ENCODE measurements at regions not wholly inside any gene's neighbourhood (a gene's known extent, or its start where the extent isn't known, plus 50 kb on each side); places are given as distances from the start of the nearest gene placed in this dataset.

DNA sequence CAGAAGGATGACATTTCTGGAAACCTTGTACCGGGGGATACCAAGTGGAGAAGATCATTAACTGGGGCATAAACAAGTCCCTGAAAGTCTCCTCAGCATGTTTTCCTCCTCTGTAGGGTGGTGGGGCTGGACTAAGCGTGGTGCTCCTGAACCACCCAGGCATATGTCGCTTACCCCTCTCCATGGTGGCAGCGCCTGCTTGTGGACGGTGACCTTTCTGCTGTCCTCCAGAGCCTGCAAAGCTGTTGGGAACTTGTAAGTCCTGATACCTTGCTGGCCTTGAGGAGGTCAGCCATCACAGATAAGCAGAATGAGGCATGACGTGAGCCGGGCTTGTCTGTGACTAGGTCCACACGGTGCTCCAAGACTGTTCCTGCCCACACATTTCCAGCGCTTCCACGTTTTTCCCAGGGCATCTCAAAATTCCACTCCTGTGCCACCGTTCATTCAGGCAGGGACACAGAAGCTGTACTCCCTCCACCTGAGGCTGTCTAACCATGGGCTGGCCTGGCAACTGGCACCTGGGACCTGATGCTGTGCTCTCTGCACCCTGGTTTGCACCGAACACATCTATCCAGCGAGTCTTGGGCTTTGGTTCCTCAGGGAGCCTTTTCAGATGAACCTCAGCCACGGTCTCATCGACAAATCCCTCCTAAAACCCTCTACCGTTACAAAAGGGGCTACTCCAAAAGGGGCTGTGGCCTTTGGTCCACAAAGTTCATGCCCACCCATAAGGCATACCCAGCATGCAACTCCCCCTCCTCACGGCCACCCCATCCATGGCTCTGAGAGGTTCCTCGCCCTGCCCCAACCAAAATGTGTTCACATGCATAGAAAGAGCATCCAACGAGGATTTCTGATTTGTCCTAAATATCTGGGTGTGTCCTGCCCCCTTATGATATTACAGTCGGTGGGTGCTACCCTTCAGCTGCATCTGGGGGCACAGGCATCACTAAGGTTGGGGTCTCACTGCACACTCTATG is 199.6 kb upstream of the DIO3 start:
- TF ChIP-seq, protein P1, sequence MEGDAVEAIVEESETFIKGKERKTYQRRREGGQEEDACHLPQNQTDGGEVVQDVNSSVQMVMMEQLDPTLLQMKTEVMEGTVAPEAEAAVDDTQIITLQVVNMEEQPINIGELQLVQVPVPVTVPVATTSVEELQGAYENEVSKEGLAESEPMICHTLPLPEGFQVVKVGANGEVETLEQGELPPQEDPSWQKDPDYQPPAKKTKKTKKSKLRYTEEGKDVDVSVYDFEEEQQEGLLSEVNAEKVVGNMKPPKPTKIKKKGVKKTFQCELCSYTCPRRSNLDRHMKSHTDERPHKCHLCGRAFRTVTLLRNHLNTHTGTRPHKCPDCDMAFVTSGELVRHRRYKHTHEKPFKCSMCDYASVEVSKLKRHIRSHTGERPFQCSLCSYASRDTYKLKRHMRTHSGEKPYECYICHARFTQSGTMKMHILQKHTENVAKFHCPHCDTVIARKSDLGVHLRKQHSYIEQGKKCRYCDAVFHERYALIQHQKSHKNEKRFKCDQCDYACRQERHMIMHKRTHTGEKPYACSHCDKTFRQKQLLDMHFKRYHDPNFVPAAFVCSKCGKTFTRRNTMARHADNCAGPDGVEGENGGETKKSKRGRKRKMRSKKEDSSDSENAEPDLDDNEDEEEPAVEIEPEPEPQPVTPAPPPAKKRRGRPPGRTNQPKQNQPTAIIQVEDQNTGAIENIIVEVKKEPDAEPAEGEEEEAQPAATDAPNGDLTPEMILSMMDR (IDR thresholded peaks at IDR 0.05; ENCODE audit: insufficient read depth, low read length, poor library complexity, severe bottlenecking): no peak
- TF ChIP-seq EZH2phosphoT487 (conservative IDR thresholded peaks at IDR 0.05; ENCODE audit: low read length): no peak
